HG03342 (cell line): ENCODE measurements at regions not wholly inside any gene's neighbourhood (a gene's known extent, or its start where the extent isn't known, plus 50 kb on each side); places are given as distances from the start of the nearest gene placed in this dataset.

Experiments
- ATAC-seq: cut with Tn5 transposase; IDR thresholded peaks from one replicate; pipeline ENCODE4 v1.9.1; 2021; ENCODE audit warnings: mild to moderate bottlenecking, moderate library complexity; ENCODE audit not compliant: unreplicated experiment

DNA sequence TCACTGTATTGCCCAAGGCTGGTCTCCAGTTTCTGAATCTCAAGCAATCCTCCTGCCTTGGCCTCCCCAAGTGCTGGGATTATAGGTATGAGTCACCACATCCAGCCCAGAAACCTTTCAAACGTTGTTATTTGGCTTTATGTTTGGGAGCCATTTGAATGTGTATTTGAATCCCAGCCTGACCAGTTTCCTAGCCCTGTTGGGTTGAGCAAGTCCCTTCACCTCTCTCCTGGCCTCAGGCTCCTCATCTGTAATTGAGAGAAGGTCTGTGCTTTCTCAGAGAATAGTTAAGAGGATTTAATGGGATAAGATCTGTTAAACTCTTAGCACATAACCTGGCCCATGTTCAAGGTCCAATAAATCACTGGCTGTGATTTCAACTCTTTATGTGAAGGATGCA, 385.8 kb upstream of the RBFOX1 start:
- no peak for ATAC-seq

DNA sequence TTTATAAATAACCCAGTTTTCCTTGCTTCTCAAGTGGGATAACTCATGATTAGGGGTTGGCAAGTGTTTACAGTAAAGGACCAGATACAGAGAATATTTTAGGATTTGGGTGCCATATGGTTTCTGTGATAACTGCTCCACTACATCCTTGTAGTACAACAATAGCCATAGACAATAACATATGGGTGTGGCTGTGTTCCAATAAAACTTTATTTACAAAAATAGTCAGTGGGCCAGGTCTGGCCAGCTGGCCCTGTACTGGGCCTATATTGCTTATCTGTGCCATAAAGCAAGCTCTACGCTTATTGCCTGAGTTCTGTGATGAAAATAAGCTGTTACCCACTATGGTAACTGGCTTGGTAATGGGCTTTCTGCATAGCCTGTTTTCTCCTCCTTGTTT, 386.5 kb upstream of the RBFOX1 start:
- ATAC-seq = no peak

- no peak for ATAC-seq
Measured at GRCh38 chr16:6940968-6941367, 391.7 kb upstream of the RBFOX1 start.

DNA sequence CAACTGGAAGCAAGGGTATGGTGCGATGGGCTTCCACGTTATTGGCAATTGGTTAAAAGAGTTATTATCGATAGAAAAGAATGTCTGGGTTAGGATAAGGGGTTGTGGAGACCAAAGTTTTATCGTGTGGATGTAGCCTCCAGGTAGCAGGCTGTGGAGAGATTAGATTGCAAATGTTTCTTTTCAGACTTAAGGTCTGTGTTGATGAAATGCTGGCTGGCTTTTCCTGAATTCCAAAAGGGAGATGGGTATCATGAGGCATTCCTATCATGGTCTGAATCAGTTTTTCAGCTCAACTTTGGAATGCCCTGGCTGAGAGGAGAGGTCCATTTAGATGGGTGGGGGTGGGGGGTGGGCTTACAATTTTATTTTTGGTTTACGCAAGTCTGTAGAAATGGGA, 395.0 kb upstream of the RBFOX1 start:
- no peak for ATAC-seq

DNA sequence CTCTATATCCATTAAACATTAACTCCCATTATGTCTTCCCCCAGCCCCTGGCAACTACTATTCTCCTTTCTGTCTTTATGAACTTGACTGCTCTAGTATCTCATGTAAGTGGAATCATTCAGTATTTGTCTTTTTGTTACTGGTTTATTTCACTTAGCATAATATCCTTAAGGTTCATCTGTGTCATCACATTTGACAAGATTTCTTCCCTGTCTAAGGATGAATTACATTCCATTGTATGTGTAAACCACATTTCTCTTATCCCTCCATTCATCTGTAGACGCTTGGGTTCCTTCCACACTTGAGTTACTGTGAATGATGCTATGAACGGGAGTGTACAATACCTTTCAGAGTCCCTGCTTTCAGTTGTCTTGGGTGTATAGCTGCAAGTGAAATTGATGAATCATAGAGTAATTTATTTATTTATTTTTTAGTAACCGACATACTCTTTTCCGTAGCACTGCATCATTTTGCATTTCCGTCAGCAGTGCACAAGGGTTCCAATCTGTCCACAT, 399.7 kb upstream of the RBFOX1 start:
- no peak for ATAC-seq

DNA sequence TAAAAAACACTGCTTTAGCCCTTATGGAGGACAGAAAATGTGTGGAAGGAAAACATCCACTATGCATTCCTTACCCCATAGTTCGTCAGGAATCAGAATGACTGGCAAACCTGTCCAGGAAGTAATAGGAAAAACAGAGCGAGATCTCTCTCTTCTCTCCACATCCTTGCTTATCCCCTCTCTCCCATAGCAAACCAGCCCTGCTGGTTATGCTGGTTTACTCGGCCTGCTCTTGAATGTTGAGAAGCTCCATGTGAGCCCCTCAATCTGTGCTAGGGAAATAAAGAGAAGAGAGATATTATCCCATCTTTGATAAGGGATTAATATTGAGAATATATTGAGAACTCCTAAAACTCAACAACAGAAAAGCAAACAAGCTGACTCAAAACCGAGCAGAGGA, 402.8 kb upstream of the RBFOX1 start:
- no peak for ATAC-seq

DNA sequence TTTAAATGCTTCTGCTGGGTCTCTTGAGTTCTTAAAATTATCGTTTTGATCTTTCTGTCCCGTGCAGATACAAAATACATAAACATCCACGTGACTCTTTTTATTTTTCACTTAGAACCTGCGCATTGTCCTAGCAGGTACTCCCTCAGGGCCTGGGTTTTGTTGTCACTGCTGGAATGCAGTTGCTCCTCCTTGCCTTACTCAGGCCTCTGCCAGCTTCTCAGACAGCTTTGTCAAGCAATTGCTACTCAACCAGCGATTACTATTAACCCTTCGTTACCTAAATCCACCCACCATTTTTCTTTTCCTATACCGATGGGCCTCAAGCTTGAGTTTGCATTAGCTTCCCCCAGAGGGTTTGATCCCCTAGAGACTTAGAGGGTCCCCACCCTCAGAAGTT, 405.9 kb upstream of the RBFOX1 start:
- no peak for ATAC-seq

GRCh38 chr16:6926341-6926740, 406.3 kb upstream of the RBFOX1 start:
- no peak for ATAC-seq

DNA sequence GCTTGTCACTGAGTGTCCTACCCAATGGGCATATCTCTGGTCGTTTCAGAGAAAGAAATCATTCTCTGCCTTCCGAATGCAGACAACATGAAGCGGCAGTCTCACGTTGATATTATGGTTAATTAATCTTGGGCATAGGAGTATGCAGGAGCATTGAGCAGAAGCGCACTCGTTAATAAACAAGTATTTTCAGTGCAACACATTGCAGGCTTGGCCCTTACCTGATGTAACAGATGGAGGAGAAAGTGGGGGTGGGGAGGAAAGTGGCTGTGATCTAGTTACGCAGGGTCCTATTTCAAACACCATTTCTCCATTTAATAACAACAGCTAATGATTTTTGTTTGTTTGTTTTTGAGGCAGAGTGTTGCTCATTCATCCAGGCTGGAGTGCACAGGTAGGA, 414.0 kb upstream of the RBFOX1 start:
- ATAC-seq = no peak

- no peak for ATAC-seq
Measured at GRCh38 chr16:6916946-6917345, 415.7 kb upstream of the RBFOX1 start.

DNA sequence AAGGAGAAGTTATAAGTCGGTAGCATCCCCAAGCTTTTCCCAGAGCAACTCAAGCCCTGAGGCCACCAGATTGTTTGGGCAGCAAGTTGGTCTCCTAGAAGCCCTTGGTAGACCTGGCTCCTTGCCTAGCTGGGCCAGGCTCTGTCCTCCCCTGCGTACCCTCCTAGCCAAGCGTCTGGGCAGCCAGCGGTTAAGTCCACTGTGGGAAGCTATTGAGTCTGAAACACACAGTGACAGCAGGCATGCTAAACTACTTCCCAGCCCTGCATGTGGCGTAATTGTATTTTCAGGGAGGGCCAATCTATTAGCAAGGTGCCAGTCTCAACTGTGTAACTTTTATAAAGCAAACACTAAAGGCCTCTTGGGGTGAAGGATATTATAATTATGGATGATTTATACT, 419.1 kb upstream of the RBFOX1 start:
- ATAC-seq = no peak

- ATAC-seq = no peak
Measured at GRCh38 chr16:6910301-6910700, 422.3 kb upstream of the RBFOX1 start.

GRCh38 chr16:6905601-6906000, 427.0 kb upstream of the RBFOX1 start:
- ATAC-seq = no peak

DNA sequence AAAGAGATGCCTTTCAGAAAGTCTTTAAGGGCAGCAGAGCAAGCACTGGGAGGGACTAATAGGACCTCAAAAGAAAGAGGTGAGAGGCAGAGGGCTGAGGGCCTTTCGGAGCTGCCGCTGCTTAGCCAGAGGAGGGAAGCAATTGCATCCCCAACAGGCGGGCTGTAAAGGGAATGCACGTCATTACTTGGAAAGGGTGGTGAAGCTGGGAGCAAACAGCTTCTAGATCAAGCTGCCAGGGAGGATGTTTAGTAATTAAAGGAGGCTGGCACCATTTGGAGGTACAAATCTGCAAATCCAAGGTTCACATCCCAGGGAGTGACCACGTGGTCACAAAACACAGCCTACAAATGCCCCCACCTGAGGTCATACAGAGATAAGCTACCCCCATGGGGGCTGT, 429.0 kb upstream of the RBFOX1 start:
- ATAC-seq = no peak

DNA sequence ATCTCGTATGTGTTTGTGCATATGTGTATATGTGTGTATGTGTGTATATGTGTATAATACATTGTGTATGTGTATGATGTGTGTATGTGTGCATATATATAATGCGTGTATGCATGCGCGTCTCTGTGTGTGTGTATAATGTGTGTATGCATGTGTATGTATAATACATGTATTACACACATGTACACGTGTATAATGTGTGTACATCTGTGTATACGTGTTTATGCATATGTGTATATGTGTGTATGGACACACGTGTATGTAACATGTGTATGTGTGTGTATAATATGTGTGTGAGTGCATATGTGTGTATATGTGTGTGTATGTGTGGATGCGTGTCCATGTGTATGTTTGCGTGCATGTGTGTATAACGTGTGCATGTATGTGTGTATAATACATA, 433.7 kb upstream of the RBFOX1 start:
- ATAC-seq = no peak

DNA sequence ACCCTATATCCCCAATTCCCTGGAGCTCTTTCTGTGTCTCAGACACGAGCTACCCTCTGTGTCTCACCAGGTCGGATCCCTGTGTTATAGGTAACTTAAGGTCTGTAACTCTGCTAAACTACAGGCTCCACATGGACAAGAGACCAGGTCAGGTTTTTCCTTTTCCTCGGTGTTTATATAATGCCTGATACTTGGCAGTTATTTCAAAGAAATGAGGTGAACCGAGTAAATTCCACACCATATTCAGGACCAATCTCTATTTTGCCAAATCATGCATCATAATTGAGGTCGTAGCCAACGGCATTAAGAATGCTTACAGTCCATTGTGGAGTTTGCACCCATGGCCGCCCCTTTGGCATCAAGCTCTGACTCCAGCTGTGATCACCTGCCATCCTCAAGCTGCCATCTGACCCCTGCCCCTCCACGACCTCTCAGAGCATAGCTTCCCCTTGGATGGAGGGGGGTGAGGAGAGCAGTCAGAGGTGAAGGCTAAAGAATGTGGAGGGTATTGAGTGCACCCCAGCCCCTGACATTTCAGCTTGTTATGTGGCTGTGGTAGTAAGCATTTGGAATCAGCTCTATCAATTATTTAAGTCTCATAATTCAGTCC, 434.7 kb upstream of the RBFOX1 start:
- no peak for ATAC-seq

DNA sequence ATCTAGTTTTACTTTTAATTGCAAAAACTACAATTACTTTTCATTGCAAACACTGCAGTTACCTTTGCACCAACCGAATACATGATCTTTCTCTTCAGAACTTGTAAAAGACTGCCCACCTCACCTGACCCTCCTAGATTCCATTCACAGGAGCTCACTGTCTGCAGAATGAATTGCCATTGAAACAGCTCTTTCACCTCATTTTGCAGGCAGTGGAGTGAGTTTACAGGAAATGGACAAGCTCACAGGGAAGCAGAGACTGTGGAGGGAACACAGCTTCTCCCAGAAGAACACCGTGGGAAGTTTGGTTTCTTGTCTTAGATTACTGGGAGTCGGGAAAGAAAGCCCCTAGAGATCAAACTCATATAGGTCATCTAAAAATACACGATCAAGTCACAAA, 439.7 kb upstream of the RBFOX1 start:
- ATAC-seq = no peak

DNA sequence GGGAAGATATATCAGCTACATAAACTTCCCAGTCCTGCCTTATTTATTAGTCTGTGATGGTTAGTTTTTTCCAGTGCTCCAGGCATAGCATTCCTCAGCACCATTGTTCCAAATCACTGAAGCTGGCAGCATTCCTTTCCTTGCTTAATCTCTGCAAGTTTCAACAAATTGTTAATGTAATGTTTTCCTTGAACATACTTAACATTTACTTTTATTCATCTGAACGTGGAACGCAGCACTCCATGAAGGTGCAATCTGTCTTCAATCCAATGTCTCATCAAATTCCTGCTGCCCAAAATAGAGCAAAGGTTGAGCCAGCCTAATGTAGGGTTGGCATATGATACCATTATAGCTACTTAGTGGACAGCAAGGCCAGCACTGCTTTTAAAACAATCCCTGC, 441.1 kb upstream of the RBFOX1 start:
- ATAC-seq = no peak

DNA sequence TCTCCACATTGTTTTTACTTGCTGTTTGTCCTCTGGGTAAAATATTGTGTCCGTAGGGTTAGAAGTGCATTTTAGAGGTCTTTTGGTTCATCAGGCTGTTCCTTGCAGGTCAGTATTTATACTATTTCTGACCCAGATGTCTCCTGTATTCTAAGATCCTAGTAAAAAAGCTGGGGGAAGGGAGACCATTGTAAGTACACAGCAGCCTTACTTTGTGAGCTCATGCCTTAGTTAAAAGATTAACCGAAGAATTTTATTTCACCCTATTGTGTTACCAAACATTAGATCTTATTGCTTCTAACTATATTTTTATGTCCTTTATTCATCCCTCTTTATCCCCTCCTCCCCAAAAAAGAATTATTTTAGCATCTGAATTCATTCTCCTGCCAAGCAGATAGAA, 444.1 kb upstream of the RBFOX1 start:
- no peak for ATAC-seq

GRCh38 chr16:6884002-6884401, 448.6 kb upstream of the RBFOX1 start:
- ATAC-seq = no peak

GRCh38 chr16:6880263-6880662, 452.4 kb upstream of the RBFOX1 start:
- ATAC-seq = no peak

DNA sequence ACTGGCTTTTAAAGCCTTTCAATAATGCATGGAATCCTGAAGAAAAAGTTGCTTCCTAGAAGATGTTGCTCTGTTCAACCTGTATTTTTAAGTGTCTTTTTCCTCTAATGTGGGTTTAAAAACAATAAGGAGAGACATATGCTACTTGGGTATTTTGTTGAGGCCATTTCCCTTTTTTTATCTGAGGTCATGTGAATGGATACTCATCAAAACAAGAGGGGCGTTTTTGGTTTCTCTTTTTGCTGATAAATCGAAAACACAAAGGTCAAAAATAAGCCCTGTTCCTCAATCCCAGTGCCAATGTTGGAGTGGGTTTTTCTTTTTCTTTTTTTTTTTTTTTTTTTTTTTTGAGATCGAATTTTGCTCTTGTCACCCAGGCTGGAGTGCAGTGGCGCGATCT, 468.0 kb upstream of the RBFOX1 start:
- no peak for ATAC-seq

DNA sequence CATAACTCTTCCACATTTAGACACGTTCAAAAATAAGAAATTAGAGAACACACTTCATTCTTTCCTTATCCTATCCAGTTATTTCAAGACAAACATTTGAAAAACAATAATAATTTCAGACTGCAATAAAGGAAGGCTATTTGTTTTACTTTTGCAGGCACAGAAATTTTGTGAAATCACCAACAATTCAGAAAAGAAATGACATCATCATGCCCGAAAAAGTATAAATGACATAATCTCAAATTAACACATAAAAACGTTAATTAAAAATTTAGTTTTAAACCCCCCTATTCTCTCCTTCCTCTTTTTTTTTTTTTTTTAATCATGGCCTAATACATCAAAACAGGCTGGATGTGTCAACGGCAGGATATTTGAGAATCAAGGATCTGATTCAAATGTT, 468.4 kb upstream of the RBFOX1 start:
- ATAC-seq = no peak
